GM19025 (cell line): ENCODE measurements at regions not wholly inside any gene's neighbourhood (a gene's known extent, or its start where the extent isn't known, plus 50 kb on each side); places are given as distances from the start of the nearest gene placed in this dataset.
A peak's percentile ranks its signal among the peaks of the same experiment; 100 is the strongest.

ENCODE experiments used
- ATAC-seq: cut with Tn5 transposase; IDR thresholded peaks from one replicate; pipeline ENCODE4 v1.9.1; 2021; ENCODE audit warnings: mild to moderate bottlenecking, low read depth, moderate library complexity; ENCODE audit not compliant: unreplicated experiment

DNA sequence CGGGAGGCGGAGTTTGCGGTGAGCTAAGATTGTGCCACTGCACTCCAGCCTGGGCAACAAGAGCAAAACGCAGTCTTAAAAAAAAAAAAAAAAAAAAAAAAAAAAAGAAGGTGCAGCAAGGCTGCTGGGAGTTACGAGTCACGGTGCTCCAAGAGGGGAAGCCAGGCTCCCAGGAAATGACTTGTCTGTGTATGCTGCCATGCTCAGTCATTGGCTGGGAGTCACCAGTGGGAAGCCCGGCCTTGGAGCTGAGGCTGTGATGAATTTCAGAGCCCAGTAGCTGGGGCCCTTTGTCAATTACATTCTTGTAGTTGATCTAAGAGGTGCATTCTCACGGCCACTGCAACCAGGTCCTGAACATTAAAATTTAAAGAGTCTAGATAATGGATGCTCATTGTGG is 1105.1 kb upstream of the TENM3 start:
- ATAC-seq: no peak

DNA sequence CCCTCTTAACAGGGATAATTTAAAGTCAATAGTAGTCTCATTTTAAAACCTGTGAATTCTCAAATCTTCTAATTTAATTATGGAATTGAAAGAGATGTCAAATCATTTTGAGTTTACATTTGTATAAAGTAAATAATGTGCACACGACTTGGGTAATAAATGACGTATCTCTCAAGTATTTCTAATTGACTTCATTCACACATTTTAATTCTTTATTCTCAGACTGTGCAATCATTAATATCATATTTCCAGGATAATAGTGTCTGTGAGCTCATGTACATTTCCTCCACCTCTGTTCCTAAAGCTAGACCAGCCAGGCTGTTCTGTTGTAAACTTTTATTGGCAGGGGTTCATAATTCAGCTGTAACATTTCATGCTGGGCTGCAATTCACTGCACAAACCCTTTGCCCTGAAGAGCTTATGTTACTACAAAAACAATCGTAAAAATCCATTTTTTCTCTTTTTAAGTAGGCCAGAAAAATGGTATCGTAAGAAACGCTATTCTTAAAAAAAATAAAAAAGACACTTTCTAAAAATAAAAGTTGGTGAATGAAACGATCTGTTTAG is 1103.1 kb upstream of the TENM3 start:
- ATAC-seq: no peak

GRCh38 chr4:181143250-181143854 is 1099.8 kb upstream of the TENM3 start:
- ATAC-seq: peak; percentile 65

GRCh38 chr4:181146051-181146450 is 1097.2 kb upstream of the TENM3 start:
- ATAC-seq: no peak

DNA sequence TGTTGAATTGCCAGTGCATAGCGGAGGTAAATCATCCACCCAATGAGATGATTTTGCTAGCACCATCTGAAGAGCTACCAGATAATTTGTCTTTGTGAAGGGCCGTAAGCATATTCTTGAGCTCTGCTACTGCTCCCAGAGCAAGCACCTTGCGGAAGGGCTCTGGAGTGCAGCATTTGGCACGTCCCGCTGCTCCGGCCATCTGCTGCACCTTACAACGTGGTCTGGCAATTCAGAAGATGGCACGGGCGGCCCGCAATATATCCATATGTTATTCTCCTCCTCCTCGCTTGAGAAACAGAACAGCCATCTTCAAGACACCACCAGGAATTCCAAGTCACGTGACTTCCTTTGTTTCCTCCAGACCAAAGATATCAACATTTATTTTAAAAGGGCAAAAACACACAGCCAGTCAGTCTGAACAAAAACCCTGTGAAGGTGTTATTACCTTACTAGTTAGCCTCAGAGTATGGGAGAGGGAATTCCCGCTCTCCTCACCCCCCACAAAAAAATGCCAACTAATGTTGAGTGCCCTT is 1095.7 kb upstream of the TENM3 start:
- ATAC-seq: no peak

GRCh38 chr4:181148470-181148869 is 1094.7 kb upstream of the TENM3 start:
- no peak for ATAC-seq

GRCh38 chr4:181150191-181150590 is 1093.0 kb upstream of the TENM3 start:
- ATAC-seq: no peak

GRCh38 chr4:181151856-181152255 is 1091.3 kb upstream of the TENM3 start:
- no peak for ATAC-seq

DNA sequence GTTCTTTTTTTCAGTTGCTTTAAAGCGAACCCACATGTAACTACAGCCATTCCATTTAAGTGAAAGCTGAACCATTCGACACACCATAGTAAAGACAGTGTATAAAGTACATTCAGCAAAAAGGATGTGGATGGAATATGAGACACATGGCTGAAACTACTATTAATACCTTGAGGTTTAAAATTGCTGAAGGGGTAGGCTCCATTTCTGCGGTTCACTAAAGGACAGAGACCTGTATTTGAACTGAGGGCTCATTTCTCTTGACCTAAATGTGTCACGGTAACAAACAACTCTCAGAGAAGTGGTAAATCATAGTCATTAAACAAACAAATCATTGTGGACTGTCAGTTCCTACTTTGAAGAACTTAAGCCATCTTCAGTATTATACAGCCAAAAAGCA is 1085.6 kb upstream of the TENM3 start:
- no peak for ATAC-seq

GRCh38 chr4:181158971-181159370 is 1084.2 kb upstream of the TENM3 start:
- no peak for ATAC-seq

- ATAC-seq: no peak
Measured at GRCh38 chr4:181161669-181162068, 1081.5 kb upstream of the TENM3 start.

- ATAC-seq: no peak
Measured at GRCh38 chr4:181162266-181162665, 1080.9 kb upstream of the TENM3 start.

DNA sequence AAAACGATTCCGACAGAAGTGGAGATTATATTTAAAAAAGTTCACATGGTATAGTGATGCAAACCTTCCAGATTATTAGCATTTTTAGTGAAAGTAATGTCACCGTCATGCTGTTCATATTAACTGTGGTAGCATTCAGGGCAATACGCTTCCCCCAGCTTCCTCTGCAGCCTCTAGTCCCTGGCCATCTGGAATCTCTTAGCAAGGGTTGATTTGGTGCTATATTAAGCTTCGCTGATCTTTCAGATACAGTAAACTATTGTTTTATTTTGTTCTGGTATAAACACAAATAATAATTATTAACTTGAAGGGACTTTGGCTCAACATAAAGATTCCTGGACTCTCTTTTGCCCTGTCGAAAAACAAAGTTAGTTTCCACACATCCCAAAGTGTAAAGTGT is 1080.5 kb upstream of the TENM3 start:
- ATAC-seq: no peak

- ATAC-seq: no peak
Measured at GRCh38 chr4:181166742-181167399, 1076.3 kb upstream of the TENM3 start.

DNA sequence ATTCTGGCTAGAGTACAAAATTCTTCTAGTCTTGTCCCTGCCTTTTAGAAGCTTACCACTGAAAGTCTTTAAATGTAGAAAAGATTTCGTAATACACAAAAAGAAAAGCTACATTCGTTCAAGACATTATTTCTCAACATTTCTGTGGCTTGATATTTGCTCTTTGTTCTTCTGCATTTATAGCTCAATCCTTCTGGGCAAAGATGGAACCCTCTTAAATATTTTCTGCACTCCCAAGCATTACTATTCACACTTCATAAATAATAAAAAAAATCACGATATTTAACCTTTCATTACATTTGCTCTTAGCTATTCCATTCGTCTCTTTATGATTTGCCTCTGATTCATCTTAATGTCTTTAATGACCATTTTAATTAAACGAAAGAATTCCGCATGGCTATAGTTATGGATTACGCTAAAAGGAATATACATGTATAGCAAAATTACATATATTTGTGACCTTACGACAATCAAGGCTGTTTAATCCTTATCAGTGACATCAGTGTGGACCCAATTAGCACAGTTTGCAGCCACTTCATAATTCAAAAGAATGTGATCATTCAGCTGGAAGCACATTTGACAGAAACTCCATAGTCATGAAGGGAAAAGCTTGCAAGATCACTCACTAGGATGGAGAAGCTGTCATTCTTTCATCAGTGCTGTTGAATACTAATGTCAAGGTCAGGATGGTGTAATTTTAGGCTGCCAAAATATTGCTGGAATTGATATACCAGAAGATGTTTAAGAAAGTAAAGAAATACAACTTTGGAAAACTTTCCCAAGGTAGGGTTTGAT is 1075.0 kb upstream of the TENM3 start:
- no peak for ATAC-seq

DNA sequence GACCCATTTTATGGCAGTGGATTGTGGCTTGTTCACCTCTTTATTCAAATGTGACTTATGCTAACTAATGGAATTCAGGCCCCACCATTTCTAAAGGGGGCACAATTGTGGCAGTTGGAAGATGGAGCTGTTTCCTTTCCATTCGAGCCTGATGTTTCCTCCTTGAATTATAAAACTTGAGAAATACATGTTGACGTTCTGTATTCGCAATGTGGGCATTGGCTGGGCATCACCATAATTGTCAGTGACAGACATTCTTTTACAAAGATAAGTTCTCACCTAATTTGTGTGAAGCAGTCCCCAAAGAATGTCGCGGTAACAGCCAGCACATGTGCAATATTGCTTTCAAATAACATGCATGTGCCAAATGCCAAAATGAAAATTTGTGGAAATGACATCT is 1070.2 kb upstream of the TENM3 start:
- ATAC-seq: no peak

DNA sequence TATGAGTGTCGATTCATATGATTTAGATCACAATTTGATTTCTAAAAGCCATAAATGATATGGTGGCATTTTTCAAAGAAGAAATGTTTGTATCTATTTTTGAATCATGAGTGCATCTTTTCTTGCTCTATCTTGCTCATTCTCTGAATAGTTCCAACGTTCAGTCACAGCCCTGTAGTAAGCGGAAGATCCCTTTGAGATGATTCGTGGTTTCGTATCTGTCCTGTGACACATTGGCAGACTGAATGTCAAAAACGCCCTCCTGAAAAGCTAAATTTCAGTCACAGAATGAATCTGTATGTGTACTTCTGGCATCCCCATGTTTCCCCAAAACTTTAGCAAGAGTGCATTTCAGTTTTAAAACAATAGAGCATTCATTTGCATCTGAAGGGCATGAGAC is 1066.9 kb upstream of the TENM3 start:
- no peak for ATAC-seq

GRCh38 chr4:181181331-181181730 is 1061.9 kb upstream of the TENM3 start:
- no peak for ATAC-seq

GRCh38 chr4:181189751-181190150 is 1053.5 kb upstream of the TENM3 start:
- no peak for ATAC-seq

DNA sequence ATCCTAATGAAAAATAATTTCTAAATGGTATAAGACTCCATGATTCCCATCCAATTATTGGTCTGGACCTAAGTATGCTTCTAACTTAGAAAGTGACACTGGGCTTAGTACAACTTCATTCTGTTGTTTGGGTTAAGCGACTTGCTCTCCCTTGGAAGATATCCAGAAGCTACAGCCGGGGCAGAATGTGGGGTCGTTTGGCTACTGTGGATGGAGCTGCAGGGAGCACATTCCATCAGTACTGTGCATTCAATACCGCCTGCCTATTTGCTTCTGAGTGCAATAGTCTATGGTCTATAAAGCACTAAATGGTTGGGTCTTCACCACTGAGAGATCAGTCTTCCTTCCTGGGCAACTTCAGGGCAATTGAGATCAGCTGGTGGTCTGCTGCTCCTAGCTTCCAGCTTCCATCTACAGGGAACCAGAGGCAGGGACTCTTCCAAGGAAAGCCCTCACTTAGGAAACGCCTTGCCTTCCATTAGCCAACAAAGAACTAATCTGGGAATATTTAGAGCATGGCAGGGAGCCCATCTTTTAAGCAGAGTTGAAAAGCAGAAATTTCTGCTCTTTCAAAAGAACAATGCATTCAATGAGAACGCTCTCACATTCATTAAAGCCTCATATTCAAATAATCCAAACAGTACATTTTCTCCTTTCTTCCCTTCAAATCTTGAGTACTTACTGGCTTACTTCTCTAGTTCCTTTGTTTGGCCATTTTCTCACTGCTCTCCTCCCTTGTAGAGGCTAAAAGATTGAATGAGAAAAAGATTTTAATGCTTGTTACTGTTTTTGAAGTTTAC is 1049.9 kb upstream of the TENM3 start:
- ATAC-seq: no peak
